ENCODE measurements at regions not wholly inside any gene's neighbourhood (a gene's known extent, or its start where the extent isn't known, plus 50 kb on each side); places are given as distances from the start of the nearest gene placed in this dataset.
"Not testable (repeated sequence)": the region's sequence is repeated elsewhere in the genome, so short reads cannot be mapped to it uniquely, and the experiment has no call there.

- H3K9me3 Mint-ChIP-seq; H3K4me1 Mint-ChIP-seq (ENCODE audit: low read depth); H3K4me3 Mint-ChIP-seq; H3K27me3 Mint-ChIP-seq (ENCODE audit: low read depth); H3K36me3 Mint-ChIP-seq (ENCODE audit: low read depth); H3K27ac Mint-ChIP-seq; DNase-seq; CTCF ChIA-PET: not testable (repeated sequence)
- intact Hi-C loops (cut with micrococcal nuclease), result loop anchor here (5.0 kb wide), 1 partner anchor 263 kb away; no protein-coding TSS in a partner anchor
These were observed 208.7 kb upstream of the GAP43 start for GRCh38 chr3:115414610-115415009.

- no peak overlapping the region for H3K27ac Mint-ChIP-seq
- CTCF ChIA-PET, result interaction anchor here (0.6 kb wide), 1 partner anchor 16 kb away, joined by 4 read pairs; no protein-coding TSS in a partner anchor
These were observed 207.9 kb upstream of the GAP43 start for GRCh38 chr3:115415246-115415996.

GRCh38 chr3:115418583-115418982, 204.7 kb upstream of the GAP43 start:
- Mint-ChIP-seq H3K27me3 (ENCODE audit: low read depth) (no peaks in the 10 kb centered on the region), H3K27ac (peak overlapping the region; percentile 51), H3K36me3 (ENCODE audit: low read depth) (no peaks in the 10 kb centered on the region), H3K9me3 (no peaks in the 10 kb centered on the region), H3K4me1 (ENCODE audit: low read depth) (peaks cover 9% of the 10 kb centered on the region), H3K4me3 (no peak overlapping the region)
- DNase-seq, result peak; percentile 6
- intact Hi-C loops (cut with micrococcal nuclease), result loop anchor here (5.0 kb wide), 1 partner anchor 259 kb away; no protein-coding TSS in a partner anchor
- CTCF ChIA-PET, result interaction anchor here (1.2 kb wide), 1 partner anchor 14 kb away, joined by 3 read pairs; no protein-coding TSS in a partner anchor

More at GRCh38 chr3:115415246-115415996, 207.9 kb upstream of the GAP43 start:
- Mint-ChIP-seq H3K4me1 (ENCODE audit: low read depth) (peaks cover 9% of the 10 kb centered on the region), H3K36me3 (ENCODE audit: low read depth) (no peaks in the 10 kb centered on the region), H3K4me3 (no peak overlapping the region), H3K27me3 (ENCODE audit: low read depth) (no peaks in the 10 kb centered on the region), H3K9me3 (no peaks in the 10 kb centered on the region)
- DNase-seq, result no peak
- intact Hi-C loops (cut with micrococcal nuclease), result loop anchor here (5.0 kb wide), 1 partner anchor 262 kb away; no protein-coding TSS in a partner anchor

GRCh38 chr3:115420086-115420485, 203.2 kb upstream of the GAP43 start:
- intact Hi-C loops (cut with micrococcal nuclease), result no loop called here
- Mint-ChIP-seq H3K27me3 (ENCODE audit: low read depth) (no peaks in the 10 kb centered on the region), H3K36me3 (ENCODE audit: low read depth) (no peaks in the 10 kb centered on the region), H3K4me1 (ENCODE audit: low read depth) (peaks cover 9% of the 10 kb centered on the region), H3K27ac (no peak overlapping the region), H3K4me3 (no peak overlapping the region), H3K9me3 (no peaks in the 10 kb centered on the region)
- CTCF ChIA-PET, result no interaction called here
- DNase-seq, result no peak

GRCh38 chr3:115423170-115423569, 200.1 kb upstream of the GAP43 start:
- H3K4me1 Mint-ChIP-seq (ENCODE audit: low read depth), result peaks cover 7% of the 10 kb centered on the region
- H3K4me3 Mint-ChIP-seq, result no peak overlapping the region
- H3K27ac Mint-ChIP-seq, result no peak overlapping the region
- H3K9me3 Mint-ChIP-seq, result no peaks in the 10 kb centered on the region
- no peaks in the 10 kb centered on the region for H3K27me3 Mint-ChIP-seq (ENCODE audit: low read depth)
- CTCF ChIA-PET, result no interaction called here
- DNase-seq, result no peak
- no peaks in the 10 kb centered on the region for H3K36me3 Mint-ChIP-seq (ENCODE audit: low read depth)
- intact Hi-C loops (cut with micrococcal nuclease), result no loop called here

- no peak overlapping the region for H3K27ac Mint-ChIP-seq
These were observed 194.5 kb upstream of the GAP43 start for GRCh38 chr3:115428841-115429240.

GRCh38 chr3:115436767-115437301, 186.5 kb upstream of the GAP43 start:
- no peak overlapping the region for H3K27ac Mint-ChIP-seq
- intact Hi-C loops (cut with micrococcal nuclease), result no loop called here
- no peaks in the 10 kb centered on the region for H3K9me3 Mint-ChIP-seq
- no peaks in the 10 kb centered on the region for H3K36me3 Mint-ChIP-seq (ENCODE audit: low read depth)
- H3K27me3 Mint-ChIP-seq (ENCODE audit: low read depth), result no peaks in the 10 kb centered on the region
- no peak for DNase-seq
- CTCF ChIA-PET, result no interaction called here
- no peak overlapping the region for H3K4me3 Mint-ChIP-seq
- no peaks in the 10 kb centered on the region for H3K4me1 Mint-ChIP-seq (ENCODE audit: low read depth)

More at GRCh38 chr3:115428841-115429240, 194.5 kb upstream of the GAP43 start:
- Mint-ChIP-seq H3K4me1 (ENCODE audit: low read depth) (no peaks in the 10 kb centered on the region), H3K36me3 (ENCODE audit: low read depth) (no peaks in the 10 kb centered on the region), H3K9me3 (no peaks in the 10 kb centered on the region), H3K4me3 (no peak overlapping the region), H3K27me3 (ENCODE audit: low read depth) (no peaks in the 10 kb centered on the region)
- no peak for DNase-seq
- CTCF ChIA-PET, result no interaction called here
- intact Hi-C loops (cut with micrococcal nuclease), result no loop called here

GRCh38 chr3:115438799-115439198, 184.5 kb upstream of the GAP43 start:
- Mint-ChIP-seq H3K36me3 (ENCODE audit: low read depth) (no peaks in the 10 kb centered on the region), H3K4me1 (ENCODE audit: low read depth) (no peaks in the 10 kb centered on the region), H3K27me3 (ENCODE audit: low read depth) (no peaks in the 10 kb centered on the region), H3K4me3 (no peak overlapping the region), H3K9me3 (no peaks in the 10 kb centered on the region), H3K27ac (no peak overlapping the region)
- no peak for DNase-seq
- CTCF ChIA-PET, result no interaction called here
- intact Hi-C loops (cut with micrococcal nuclease), result no loop called here

- Mint-ChIP-seq H3K36me3 (ENCODE audit: low read depth) (no peaks in the 10 kb centered on the region), H3K27me3 (ENCODE audit: low read depth) (no peaks in the 10 kb centered on the region), H3K9me3 (no peaks in the 10 kb centered on the region), H3K4me1 (ENCODE audit: low read depth) (no peaks in the 10 kb centered on the region), H3K4me3 (no peak overlapping the region), H3K27ac (no peak overlapping the region)
- DNase-seq, result no peak
- CTCF ChIA-PET, result interaction anchor here (0.6 kb wide), 1 partner anchor 117 kb away, joined by 3 read pairs; no protein-coding TSS in a partner anchor
- intact Hi-C loops (cut with micrococcal nuclease), result no loop called here
These were observed 177.8 kb upstream of the GAP43 start for GRCh38 chr3:115445559-115445958.

- intact Hi-C loops (cut with micrococcal nuclease), result no loop called here
- no peaks in the 10 kb centered on the region for H3K36me3 Mint-ChIP-seq (ENCODE audit: low read depth)
- H3K9me3 Mint-ChIP-seq, result no peaks in the 10 kb centered on the region
- H3K4me3 Mint-ChIP-seq, result no peak overlapping the region
- H3K27me3 Mint-ChIP-seq (ENCODE audit: low read depth), result no peaks in the 10 kb centered on the region
- CTCF ChIA-PET, result no interaction called here
- no peak for DNase-seq
- H3K27ac Mint-ChIP-seq, result no peak overlapping the region
- H3K4me1 Mint-ChIP-seq (ENCODE audit: low read depth), result no peaks in the 10 kb centered on the region
These were observed 174.5 kb upstream of the GAP43 start for GRCh38 chr3:115448851-115449250.

- no peak for DNase-seq
- Mint-ChIP-seq H3K4me1 (ENCODE audit: low read depth) (no peaks in the 10 kb centered on the region), H3K27me3 (ENCODE audit: low read depth) (no peaks in the 10 kb centered on the region), H3K4me3 (no peak overlapping the region), H3K27ac (no peak overlapping the region), H3K9me3 (no peaks in the 10 kb centered on the region), H3K36me3 (ENCODE audit: low read depth) (no peaks in the 10 kb centered on the region)
- CTCF ChIA-PET, result no interaction called here
- intact Hi-C loops (cut with micrococcal nuclease), result no loop called here
These were observed 173.3 kb upstream of the GAP43 start for GRCh38 chr3:115450036-115450435.

- H3K4me3 Mint-ChIP-seq, result no peak overlapping the region
- H3K36me3 Mint-ChIP-seq (ENCODE audit: low read depth), result no peaks in the 10 kb centered on the region
- H3K27ac Mint-ChIP-seq, result no peak overlapping the region
- intact Hi-C loops (cut with micrococcal nuclease), result no loop called here
- no peaks in the 10 kb centered on the region for H3K4me1 Mint-ChIP-seq (ENCODE audit: low read depth)
- CTCF ChIA-PET, result no interaction called here
- DNase-seq, result no peak
- no peaks in the 10 kb centered on the region for H3K27me3 Mint-ChIP-seq (ENCODE audit: low read depth)
- H3K9me3 Mint-ChIP-seq, result no peaks in the 10 kb centered on the region
These were observed 159.3 kb upstream of the GAP43 start for GRCh38 chr3:115464036-115464435.

- CTCF ChIA-PET, result no interaction called here
- Mint-ChIP-seq H3K27me3 (ENCODE audit: low read depth) (no peaks in the 10 kb centered on the region), H3K9me3 (no peaks in the 10 kb centered on the region), H3K4me1 (ENCODE audit: low read depth) (no peaks in the 10 kb centered on the region), H3K4me3 (no peak overlapping the region), H3K27ac (no peak overlapping the region), H3K36me3 (ENCODE audit: low read depth) (no peaks in the 10 kb centered on the region)
- no peak for DNase-seq
- intact Hi-C loops (cut with micrococcal nuclease), result no loop called here
These were observed 153.7 kb upstream of the GAP43 start for GRCh38 chr3:115469649-115470048.

Measured in activated naive CD4-positive, alpha-beta T cell treated with anti-CD3 and anti-CD28 coated beads for 36 hours (primary cell).